ENCODE measurements at regions not wholly inside any gene's neighbourhood (a gene's known extent, or its start where the extent isn't known, plus 50 kb on each side); places are given as distances from the start of the nearest gene placed in this dataset.
"Not testable (repeated sequence)": the region's sequence is repeated elsewhere in the genome, so short reads cannot be mapped to it uniquely, and the experiment has no call there.

- no peak for DNase-seq (ENCODE audit: low spot score)
Observed at GRCh38 chr6:150766201-150766997, 99.1 kb upstream of the MTHFD1L start.

GRCh38 chr6:150767161-150767560 lies 98.3 kb upstream of the MTHFD1L start:
- no peak for DNase-seq (ENCODE audit: low spot score)

- no peak for DNase-seq (ENCODE audit: low spot score)
Observed at GRCh38 chr6:150767571-150768018, 97.9 kb upstream of the MTHFD1L start.

DNA sequence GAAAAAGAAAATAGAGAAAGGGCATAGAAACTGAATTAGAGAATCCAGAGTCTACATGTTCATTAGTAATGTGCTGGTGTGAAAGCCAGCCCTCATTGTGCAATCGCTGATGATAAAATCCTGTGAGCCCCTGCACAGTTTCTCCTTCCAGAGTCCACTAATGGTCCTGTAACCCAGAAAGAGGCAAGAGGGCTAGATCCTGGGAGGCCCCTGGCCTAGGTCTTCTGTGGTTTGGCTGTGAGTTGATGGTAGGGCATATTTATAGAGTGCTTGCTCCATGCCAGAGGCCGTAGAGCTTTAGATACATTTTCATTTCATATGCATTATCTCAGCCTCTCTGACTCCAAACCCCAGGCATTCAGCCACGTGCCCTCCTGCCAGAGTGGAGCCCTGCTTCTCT lies 94.9 kb upstream of the MTHFD1L start:
- DNase-seq (ENCODE audit: low spot score): no peak

DNA sequence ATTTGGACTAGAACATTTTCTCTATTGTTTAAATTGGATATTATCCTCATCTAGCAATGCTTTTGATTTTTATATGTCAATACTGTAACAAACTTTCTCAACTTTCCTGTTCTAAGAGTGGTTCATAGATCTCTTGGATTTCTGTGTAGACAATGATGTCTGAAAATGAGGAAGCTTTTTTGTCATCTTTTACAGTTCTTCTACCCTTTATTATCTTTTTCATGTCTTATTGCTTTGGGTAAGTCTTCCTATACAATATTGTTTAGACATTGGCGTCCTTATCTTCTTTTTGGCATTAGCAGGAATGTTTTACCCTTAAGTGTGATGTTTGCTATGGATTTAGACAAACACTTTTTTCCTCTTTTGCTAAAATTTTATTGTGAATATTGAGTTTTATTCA lies 91.5 kb upstream of the MTHFD1L start:
- DNase-seq (ENCODE audit: low spot score): no peak

GRCh38 chr6:150775415-150776203 lies 89.9 kb upstream of the MTHFD1L start:
- DNase-seq (ENCODE audit: low spot score): no peak

- DNase-seq (ENCODE audit: low spot score): no peak
Observed at GRCh38 chr6:150777736-150778135, 87.8 kb upstream of the MTHFD1L start.

DNA sequence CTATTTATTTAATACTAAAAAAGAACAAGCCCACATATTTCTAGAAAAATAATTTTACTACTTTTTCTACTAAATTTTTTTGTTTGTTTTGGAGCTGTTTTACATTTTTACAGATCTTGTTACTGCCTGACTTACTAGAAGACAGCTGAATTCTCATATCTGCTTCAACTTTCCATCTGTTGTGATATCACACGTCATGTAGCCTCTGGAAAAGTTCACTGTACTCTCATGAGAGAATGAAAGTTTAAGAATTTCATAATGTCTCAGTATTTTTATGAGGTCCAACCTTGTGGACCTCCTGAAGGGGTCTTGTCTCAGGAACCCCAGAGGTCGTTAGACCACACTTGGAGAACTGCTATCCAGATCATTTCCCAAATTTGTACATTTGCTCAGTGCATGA lies 81.7 kb upstream of the MTHFD1L start:
- DNase-seq (ENCODE audit: low spot score): no peak

DNA sequence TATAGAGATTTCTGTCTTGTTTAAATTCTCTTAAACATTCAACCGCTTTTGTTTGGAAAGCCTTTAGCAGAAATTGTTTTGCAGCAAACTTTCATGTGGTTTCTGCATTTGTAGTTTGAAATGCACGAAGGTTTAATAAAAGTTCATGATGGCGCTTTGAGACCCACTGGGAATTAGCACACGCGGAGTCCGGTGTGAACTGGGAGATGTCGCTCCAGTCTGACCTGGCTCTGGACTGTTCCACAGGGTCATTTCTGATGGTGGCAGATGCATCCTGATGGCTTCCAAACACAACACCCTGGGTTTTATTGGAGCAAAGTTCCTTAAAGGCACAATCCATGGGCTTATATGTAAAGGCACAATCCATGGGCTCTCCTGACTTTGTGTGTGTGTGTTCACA lies 78.1 kb upstream of the MTHFD1L start:
- no peak for DNase-seq (ENCODE audit: low spot score)

DNA sequence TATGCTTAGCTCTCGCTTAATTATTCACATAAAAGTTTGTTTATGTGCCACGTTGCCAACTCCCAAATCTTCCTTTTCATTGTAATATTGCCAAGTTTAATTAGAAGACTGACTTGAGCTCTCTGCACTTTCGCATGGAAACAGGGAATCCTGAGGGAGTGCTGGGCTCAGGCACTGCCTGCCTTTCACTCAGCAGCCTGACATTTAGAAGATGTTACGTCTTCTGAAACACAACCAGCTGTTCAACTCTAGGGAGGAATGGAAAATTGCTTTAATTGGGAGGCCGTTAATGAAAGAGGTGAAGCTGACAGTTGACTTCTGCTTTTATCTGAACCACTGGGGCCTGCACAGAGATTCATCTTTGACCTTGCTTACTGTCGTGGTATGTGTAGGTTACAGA lies 77.4 kb upstream of the MTHFD1L start:
- no peak for DNase-seq (ENCODE audit: low spot score)

GRCh38 chr6:150789906-150790305 lies 75.6 kb upstream of the MTHFD1L start:
- DNase-seq (ENCODE audit: low spot score): not testable (repeated sequence)

DNA sequence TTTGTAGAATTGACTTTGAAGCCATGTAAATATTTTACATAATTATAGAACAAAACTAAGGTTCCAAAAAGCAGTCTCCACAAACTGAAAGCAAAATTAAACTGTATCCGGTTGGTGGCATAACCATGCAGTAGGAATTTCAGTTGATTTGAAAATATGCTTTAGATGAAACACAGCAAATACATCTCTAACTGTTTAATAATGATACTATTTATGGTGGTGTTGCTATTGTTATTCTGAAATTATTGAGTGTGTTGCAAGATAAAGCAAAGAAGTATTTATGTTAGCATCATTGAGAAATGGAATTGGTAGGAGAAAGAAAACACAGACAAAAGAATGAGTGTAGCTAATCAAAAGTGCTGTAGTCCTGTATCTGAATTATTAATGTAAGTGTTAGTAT lies 73.8 kb upstream of the MTHFD1L start:
- DNase-seq (ENCODE audit: low spot score): no peak

GRCh38 chr6:150797949-150798348 lies 67.6 kb upstream of the MTHFD1L start:
- DNase-seq (ENCODE audit: low spot score): no peak

DNA sequence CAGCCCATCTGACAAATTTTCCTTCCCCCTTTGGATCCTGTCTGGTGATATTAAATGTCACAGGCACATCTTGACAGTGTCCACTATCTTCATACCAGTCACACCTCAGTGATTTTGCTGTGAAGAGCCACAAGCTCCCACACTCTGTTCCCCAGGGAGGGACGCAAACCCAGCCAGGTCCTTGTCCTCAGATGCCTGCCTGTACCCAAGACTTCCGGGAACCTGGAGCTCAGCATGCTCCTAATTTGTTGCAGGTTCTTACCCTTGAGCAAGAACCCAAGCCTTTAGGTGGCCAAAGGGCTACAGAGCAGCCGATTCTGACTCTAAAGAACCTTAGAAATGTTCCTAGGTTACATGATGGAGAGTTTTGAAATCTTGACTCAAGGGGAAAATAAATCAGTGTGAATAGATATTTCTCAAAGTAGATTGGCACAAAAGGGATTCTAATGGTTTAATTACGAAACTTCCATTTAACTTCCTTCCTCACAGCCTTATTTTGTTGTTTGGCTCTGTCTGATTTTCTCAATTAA lies 66.2 kb upstream of the MTHFD1L start:
- no peak for DNase-seq (ENCODE audit: low spot score)

DNA sequence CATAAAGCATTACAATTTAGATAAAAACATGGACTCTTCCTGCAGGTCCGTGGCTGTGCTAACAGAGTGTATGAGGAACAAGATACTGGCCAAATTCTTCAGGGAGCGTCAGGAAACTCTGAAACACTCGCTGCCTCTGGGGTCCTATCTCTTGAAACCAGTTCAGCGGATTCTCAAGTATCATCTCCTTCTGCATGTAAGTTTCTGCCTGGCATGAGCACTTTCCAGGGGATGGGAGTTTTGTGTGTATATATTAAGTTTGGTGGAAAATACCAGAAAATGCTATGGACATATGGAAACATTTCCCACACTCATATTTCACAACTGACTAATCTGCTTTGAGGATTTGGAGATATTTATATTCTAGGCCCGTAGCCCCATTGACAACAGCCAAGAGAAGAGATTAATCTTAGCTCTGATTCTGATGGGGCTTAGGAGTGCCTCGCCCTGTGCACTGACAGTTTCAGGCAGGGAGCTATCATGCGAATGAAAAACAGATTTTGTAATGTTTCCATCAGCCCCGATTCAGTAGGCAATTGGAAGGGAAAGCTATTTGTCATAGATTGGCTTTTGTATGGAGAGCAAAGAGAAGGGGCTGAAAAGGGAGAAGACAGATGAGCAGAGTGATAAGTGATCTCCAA lies 64.7 kb upstream of the MTHFD1L start:
- DNase-seq (ENCODE audit: low spot score): no peak

GRCh38 chr6:150806790-150807189 lies 58.7 kb upstream of the MTHFD1L start:
- DNase-seq (ENCODE audit: low spot score): no peak

DNA sequence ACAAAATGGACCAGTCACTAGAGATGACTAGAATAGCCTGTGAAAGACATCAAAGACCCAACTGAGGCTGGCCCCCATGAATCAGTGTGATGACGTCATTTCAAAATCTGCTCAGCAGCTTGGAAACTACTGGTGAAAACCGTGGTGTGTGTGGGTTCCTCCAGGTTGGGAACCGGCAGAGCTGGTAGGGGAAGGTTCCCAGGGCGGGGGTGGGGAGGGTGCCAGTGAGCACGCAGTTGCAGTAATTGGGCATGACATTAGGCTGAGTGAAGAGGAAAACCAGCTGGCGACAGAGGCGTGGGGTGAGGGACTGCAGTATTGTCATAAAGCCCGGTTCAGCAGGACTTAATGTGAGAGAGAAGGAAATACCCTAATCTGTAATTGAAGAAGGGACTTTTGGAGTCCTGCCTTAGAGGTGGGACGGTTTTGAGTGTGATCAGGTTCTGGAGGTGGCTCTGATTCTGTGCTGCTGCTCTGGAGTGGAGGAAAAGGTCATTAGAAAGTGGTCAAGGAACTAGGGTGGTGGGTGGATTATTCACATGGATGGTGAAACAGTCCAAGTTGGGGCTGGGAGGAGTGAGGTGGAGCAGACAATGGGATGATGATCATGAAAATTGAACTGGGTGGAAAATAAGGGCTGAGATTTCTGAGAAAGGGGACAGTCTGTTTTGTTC lies 52.0 kb upstream of the MTHFD1L start:
- DNase-seq (ENCODE audit: low spot score): peak; percentile 64

- DNase-seq (ENCODE audit: low spot score): no peak
Observed at GRCh38 chr6:150813993-150814359, 51.5 kb upstream of the MTHFD1L start.
